ENCODE measurements at regions not wholly inside any gene's neighbourhood (a gene's known extent, or its start where the extent isn't known, plus 50 kb on each side); places are given as distances from the start of the nearest gene placed in this dataset.

- no peak for TF ChIP-seq CTCF (IDR thresholded peaks at IDR 0.05; ENCODE audit: insufficient read depth in 1 of 2, low read depth in 1 of 2, low read length in 1 of 2, severe bottlenecking in 1 of 2, unreplicated experiment in 1 of 2)
- no peak overlapping the region for H3K4me3 Mint-ChIP-seq (ENCODE audit: unreplicated experiment)
- intact Hi-C loops (cut with micrococcal nuclease; ENCODE audit: unreplicated experiment): no loop called here
- no peak overlapping the region for H3K4me3 ChIP-seq (ENCODE audit: low read depth, low read length)
- H3K27ac Mint-ChIP-seq (ENCODE audit: unreplicated experiment): peak overlapping the region; percentile 9
- H3K4me1 ChIP-seq: peaks cover 37% of the 10 kb centered on the region
- peaks cover 6% of the 10 kb centered on the region for H3K36me3 Mint-ChIP-seq (ENCODE audit: insufficient read depth, unreplicated experiment)
- H3K4me1 Mint-ChIP-seq (ENCODE audit: low read depth, unreplicated experiment): peaks cover 35% of the 10 kb centered on the region
- H3K27me3 ChIP-seq (replicated peaks; ENCODE audit: control insufficient read depth, insufficient read depth, low read length): no peaks in the 10 kb centered on the region
- POLR2A ChIA-PET: no interaction called here
- H3K27me3 Mint-ChIP-seq (ENCODE audit: insufficient read depth, unreplicated experiment): no peaks in the 10 kb centered on the region
- H3K9me3 ChIP-seq: no peaks in the 10 kb centered on the region
- H3K36me3 ChIP-seq (ENCODE audit: control insufficient read depth, insufficient read depth, low read length): no peaks in the 10 kb centered on the region
- no peaks in the 10 kb centered on the region for H3K9me3 Mint-ChIP-seq (ENCODE audit: unreplicated experiment)
- DNase-seq: no peak
- CTCF ChIA-PET: no interaction called here
- BruUV-seq (replicated peaks): no TSS peak
Observed at GRCh38 chr2:8541636-8542035, 140.2 kb upstream of the ID2 start.

- H3K36me3 ChIP-seq (ENCODE audit: control insufficient read depth, insufficient read depth, low read length): no peaks in the 10 kb centered on the region
- H3K4me1 Mint-ChIP-seq (ENCODE audit: low read depth, unreplicated experiment): peaks cover 27% of the 10 kb centered on the region
- DNase-seq: no peak
- POLR2A ChIA-PET: no interaction called here
- H3K36me3 Mint-ChIP-seq (ENCODE audit: insufficient read depth, unreplicated experiment): peaks cover 6% of the 10 kb centered on the region
- peaks cover 28% of the 10 kb centered on the region for H3K4me1 ChIP-seq
- no peak overlapping the region for H3K27ac Mint-ChIP-seq (ENCODE audit: unreplicated experiment)
- H3K4me3 Mint-ChIP-seq (ENCODE audit: unreplicated experiment): no peak overlapping the region
- H3K9me3 Mint-ChIP-seq (ENCODE audit: unreplicated experiment): no peaks in the 10 kb centered on the region
- CTCF ChIA-PET: interaction anchor here (0.8 kb wide), 1 partner anchor 30 kb away, joined by 3 read pairs; no protein-coding TSS in a partner anchor
- H3K27me3 ChIP-seq (replicated peaks; ENCODE audit: control insufficient read depth, insufficient read depth, low read length): no peaks in the 10 kb centered on the region
- H3K9me3 ChIP-seq: no peaks in the 10 kb centered on the region
- intact Hi-C loops (cut with micrococcal nuclease; ENCODE audit: unreplicated experiment): no loop called here
- no TSS peak for BruUV-seq (replicated peaks)
- H3K27me3 Mint-ChIP-seq (ENCODE audit: insufficient read depth, unreplicated experiment): no peaks in the 10 kb centered on the region
- H3K4me3 ChIP-seq (ENCODE audit: low read depth, low read length): no peak overlapping the region
- no peak for TF ChIP-seq CTCF (IDR thresholded peaks at IDR 0.05; ENCODE audit: insufficient read depth in 1 of 2, low read depth in 1 of 2, low read length in 1 of 2, severe bottlenecking in 1 of 2, unreplicated experiment in 1 of 2)
Observed at GRCh38 chr2:8542381-8543059, 139.3 kb upstream of the ID2 start.

- TF ChIP-seq CTCF (IDR thresholded peaks at IDR 0.05; ENCODE audit: insufficient read depth in 1 of 2, low read depth in 1 of 2, low read length in 1 of 2, severe bottlenecking in 1 of 2, unreplicated experiment in 1 of 2): no peak
- no peaks in the 10 kb centered on the region for H3K27me3 Mint-ChIP-seq (ENCODE audit: insufficient read depth, unreplicated experiment)
- Histone ChIP-seq H3K27me3 (replicated peaks; ENCODE audit: control insufficient read depth, insufficient read depth, low read length) (no peaks in the 10 kb centered on the region), H3K4me1 (peaks cover 23% of the 10 kb centered on the region), H3K4me3 (ENCODE audit: low read depth, low read length) (no peak overlapping the region), H3K36me3 (ENCODE audit: control insufficient read depth, insufficient read depth, low read length) (no peaks in the 10 kb centered on the region), H3K9me3 (no peaks in the 10 kb centered on the region)
- H3K27ac Mint-ChIP-seq (ENCODE audit: unreplicated experiment): no peak overlapping the region
- DNase-seq: no peak
- BruUV-seq (replicated peaks): no TSS peak
- H3K4me3 Mint-ChIP-seq (ENCODE audit: unreplicated experiment): no peak overlapping the region
- intact Hi-C loops (cut with micrococcal nuclease; ENCODE audit: unreplicated experiment): no loop called here
- H3K4me1 Mint-ChIP-seq (ENCODE audit: low read depth, unreplicated experiment): peaks cover 29% of the 10 kb centered on the region
- no peaks in the 10 kb centered on the region for H3K9me3 Mint-ChIP-seq (ENCODE audit: unreplicated experiment)
- CTCF ChIA-PET: interaction anchor here (0.8 kb wide), 1 partner anchor 29 kb away, joined by 3 read pairs; no protein-coding TSS in a partner anchor
- POLR2A ChIA-PET: no interaction called here
- H3K36me3 Mint-ChIP-seq (ENCODE audit: insufficient read depth, unreplicated experiment): peaks cover 6% of the 10 kb centered on the region
Observed at GRCh38 chr2:8543060-8543382, 138.8 kb upstream of the ID2 start.

Data from Caco-2 (cell line).